ENCODE measurements at regions not wholly inside any gene's neighbourhood (a gene's known extent, or its start where the extent isn't known, plus 50 kb on each side); places are given as distances from the start of the nearest gene placed in this dataset.

- Mint-ChIP-seq H3K27ac (no peak overlapping the region), H3K9me3 (peaks cover 22% of the 10 kb centered on the region), H3K4me1 (peaks cover 13% of the 10 kb centered on the region), H3K27me3 (ENCODE audit: low read depth) (no peaks in the 10 kb centered on the region), H3K36me3 (no peaks in the 10 kb centered on the region), H3K4me3 (no peak overlapping the region)
- TF ChIP-seq, protein P1, sequence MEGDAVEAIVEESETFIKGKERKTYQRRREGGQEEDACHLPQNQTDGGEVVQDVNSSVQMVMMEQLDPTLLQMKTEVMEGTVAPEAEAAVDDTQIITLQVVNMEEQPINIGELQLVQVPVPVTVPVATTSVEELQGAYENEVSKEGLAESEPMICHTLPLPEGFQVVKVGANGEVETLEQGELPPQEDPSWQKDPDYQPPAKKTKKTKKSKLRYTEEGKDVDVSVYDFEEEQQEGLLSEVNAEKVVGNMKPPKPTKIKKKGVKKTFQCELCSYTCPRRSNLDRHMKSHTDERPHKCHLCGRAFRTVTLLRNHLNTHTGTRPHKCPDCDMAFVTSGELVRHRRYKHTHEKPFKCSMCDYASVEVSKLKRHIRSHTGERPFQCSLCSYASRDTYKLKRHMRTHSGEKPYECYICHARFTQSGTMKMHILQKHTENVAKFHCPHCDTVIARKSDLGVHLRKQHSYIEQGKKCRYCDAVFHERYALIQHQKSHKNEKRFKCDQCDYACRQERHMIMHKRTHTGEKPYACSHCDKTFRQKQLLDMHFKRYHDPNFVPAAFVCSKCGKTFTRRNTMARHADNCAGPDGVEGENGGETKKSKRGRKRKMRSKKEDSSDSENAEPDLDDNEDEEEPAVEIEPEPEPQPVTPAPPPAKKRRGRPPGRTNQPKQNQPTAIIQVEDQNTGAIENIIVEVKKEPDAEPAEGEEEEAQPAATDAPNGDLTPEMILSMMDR (IDR thresholded peaks at IDR 0.05; ENCODE audit: unreplicated experiment) = no peak
- DNase-seq (ENCODE audit: low spot score in 2 of 2, unreplicated experiment in 2 of 2) = no peak
Measured at GRCh38 chr4:18816228-18816895, 794.8 kb upstream of the LCORL start.

- Mint-ChIP-seq H3K4me1 (peaks cover 13% of the 10 kb centered on the region), H3K4me3 (no peak overlapping the region)
Measured at GRCh38 chr4:18815779-18816173, 794.2 kb upstream of the LCORL start.

DNA sequence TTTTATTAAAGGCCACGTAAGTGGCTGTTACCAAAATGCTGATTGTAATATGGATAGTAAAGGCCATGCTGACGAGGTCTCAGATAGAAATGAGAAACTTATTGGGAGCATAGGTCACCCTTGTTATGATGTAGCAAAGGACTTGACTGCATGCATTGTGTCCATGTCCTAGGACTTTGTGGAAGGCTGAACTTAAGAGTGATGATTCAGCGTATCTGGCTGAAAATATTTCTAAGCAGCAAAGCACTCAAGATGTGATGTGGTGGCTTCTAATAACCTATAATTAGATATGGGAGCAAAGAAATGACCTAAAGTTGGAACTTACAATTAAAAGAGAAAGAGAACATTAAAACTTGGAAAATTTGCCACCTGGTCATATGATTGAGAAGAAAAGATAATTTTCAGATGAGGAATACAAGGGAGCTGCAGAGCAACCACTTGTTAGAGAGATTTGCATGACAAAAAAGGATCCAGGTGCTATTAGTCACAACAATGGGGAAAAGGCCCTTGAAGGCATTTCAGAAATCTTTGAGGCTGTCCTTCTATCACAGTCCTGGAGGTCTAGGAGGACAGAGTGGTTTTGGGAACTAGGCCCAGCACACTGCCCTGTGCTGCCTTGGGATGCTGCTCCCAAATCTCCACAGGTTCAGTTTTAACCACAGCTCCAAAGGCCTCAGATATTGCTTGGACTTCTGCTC lies 793.7 kb upstream of the LCORL start:
- H3K27ac Mint-ChIP-seq = no peak overlapping the region
- H3K27me3 Mint-ChIP-seq (ENCODE audit: low read depth) = no peaks in the 10 kb centered on the region
- peaks cover 13% of the 10 kb centered on the region for H3K4me1 Mint-ChIP-seq
- peaks cover 12% of the 10 kb centered on the region for H3K9me3 Mint-ChIP-seq
- TF ChIP-seq, protein P1 (IDR thresholded peaks at IDR 0.05; ENCODE audit: unreplicated experiment) = no peak
- DNase-seq (ENCODE audit: low spot score in 2 of 2, unreplicated experiment in 2 of 2) = no peak
- H3K4me3 Mint-ChIP-seq = no peak overlapping the region
- no peaks in the 10 kb centered on the region for H3K36me3 Mint-ChIP-seq

More at GRCh38 chr4:18815779-18816173, 794.2 kb upstream of the LCORL start:
- Mint-ChIP-seq H3K36me3 (no peaks in the 10 kb centered on the region), H3K9me3 (peaks cover 17% of the 10 kb centered on the region), H3K27me3 (ENCODE audit: low read depth) (no peaks in the 10 kb centered on the region), H3K27ac (no peak overlapping the region)
- TF ChIP-seq, protein P1 (IDR thresholded peaks at IDR 0.05; ENCODE audit: unreplicated experiment) = no peak
- DNase-seq (ENCODE audit: low spot score in 2 of 2, unreplicated experiment in 2 of 2) = no peak

GRCh38 chr4:18813771-18814170 lies 792.2 kb upstream of the LCORL start:
- DNase-seq (ENCODE audit: low spot score in 2 of 2, unreplicated experiment in 2 of 2) = no peak
- no peak overlapping the region for H3K4me3 Mint-ChIP-seq
- H3K27me3 Mint-ChIP-seq (ENCODE audit: low read depth) = no peaks in the 10 kb centered on the region
- TF ChIP-seq, protein P1 (IDR thresholded peaks at IDR 0.05; ENCODE audit: unreplicated experiment) = no peak
- peaks cover 9% of the 10 kb centered on the region for H3K9me3 Mint-ChIP-seq
- H3K27ac Mint-ChIP-seq = no peak overlapping the region
- peaks cover 12% of the 10 kb centered on the region for H3K4me1 Mint-ChIP-seq
- no peaks in the 10 kb centered on the region for H3K36me3 Mint-ChIP-seq

DNA sequence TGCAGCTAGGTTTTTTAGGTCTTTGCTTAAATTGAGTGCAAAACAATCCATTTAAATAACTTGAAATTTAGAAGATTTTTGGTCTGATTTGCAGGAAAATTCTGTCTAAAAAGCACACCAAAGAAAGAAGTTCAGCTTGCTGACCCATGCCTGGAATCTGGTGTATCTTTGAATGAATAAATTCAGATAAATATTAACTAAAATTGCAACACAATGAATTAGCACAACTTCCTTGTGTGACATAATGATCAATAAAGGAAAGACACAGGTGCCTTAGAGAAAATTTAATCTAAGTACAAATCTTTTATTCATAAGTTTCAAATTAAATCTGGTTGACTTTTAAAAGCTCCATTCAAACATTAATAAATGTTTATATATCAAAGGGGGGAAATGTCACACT lies 791.5 kb upstream of the LCORL start:
- no peaks in the 10 kb centered on the region for H3K27me3 Mint-ChIP-seq (ENCODE audit: low read depth)
- TF ChIP-seq, protein P1 (IDR thresholded peaks at IDR 0.05; ENCODE audit: unreplicated experiment) = no peak
- no peak overlapping the region for H3K27ac Mint-ChIP-seq

More for the DNA sequence above, 791.5 kb upstream of the LCORL start:
- Mint-ChIP-seq H3K9me3 (peaks cover 9% of the 10 kb centered on the region), H3K36me3 (no peaks in the 10 kb centered on the region), H3K4me1 (peaks cover 7% of the 10 kb centered on the region), H3K4me3 (no peak overlapping the region)
- no peak for DNase-seq (ENCODE audit: low spot score in 2 of 2, unreplicated experiment in 2 of 2)
